B cell (primary cell): ENCODE measurements at regions not wholly inside any gene's neighbourhood (a gene's known extent, or its start where the extent isn't known, plus 50 kb on each side); places are given as distances from the start of the nearest gene placed in this dataset.

Experiments used
- EZH2 ChIP-seq: IDR thresholded peaks from 2 replicates; pipeline ENCODE4 v1.6.1; 2012; ENCODE audit warnings: borderline replicate concordance, low read depth, mild to moderate bottlenecking, moderate library complexity, low read length; ENCODE audit not compliant: insufficient read depth, poor library complexity, severe bottlenecking
- TF ChIP-seq, protein P1 (sequence below): fragments of 200-600 bp; IDR thresholded peaks from one replicate; pipeline ENCODE4 v1.8.0; 2022; ENCODE audit warnings: antibody characterized with exemption, mild to moderate bottlenecking

DNA sequence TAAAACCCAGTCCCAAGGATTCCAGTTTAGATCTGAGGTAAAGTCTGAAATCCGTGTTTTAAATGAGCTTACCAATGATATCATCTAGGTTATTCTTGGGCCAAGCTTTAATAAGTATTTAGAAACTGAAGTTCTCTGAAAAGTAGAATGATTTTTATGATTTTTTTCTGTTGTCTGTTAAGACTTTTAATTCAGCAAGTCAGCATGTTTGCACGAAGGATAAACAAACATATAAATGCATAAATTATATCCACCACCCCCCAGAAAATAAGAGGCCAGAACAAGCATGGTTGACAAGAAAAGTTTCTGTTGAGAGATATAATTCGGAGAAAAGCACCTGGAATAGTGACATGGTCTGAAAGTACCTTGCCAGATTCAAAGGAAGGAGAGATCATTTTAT is 655.7 kb downstream of the NOVA1 start:
- TF ChIP-seq, protein P1, sequence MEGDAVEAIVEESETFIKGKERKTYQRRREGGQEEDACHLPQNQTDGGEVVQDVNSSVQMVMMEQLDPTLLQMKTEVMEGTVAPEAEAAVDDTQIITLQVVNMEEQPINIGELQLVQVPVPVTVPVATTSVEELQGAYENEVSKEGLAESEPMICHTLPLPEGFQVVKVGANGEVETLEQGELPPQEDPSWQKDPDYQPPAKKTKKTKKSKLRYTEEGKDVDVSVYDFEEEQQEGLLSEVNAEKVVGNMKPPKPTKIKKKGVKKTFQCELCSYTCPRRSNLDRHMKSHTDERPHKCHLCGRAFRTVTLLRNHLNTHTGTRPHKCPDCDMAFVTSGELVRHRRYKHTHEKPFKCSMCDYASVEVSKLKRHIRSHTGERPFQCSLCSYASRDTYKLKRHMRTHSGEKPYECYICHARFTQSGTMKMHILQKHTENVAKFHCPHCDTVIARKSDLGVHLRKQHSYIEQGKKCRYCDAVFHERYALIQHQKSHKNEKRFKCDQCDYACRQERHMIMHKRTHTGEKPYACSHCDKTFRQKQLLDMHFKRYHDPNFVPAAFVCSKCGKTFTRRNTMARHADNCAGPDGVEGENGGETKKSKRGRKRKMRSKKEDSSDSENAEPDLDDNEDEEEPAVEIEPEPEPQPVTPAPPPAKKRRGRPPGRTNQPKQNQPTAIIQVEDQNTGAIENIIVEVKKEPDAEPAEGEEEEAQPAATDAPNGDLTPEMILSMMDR, result no peak
- no peak for TF ChIP-seq EZH2
